ENCODE measurements at regions not wholly inside any gene's neighbourhood (a gene's known extent, or its start where the extent isn't known, plus 50 kb on each side); places are given as distances from the start of the nearest gene placed in this dataset.

- intact Hi-C loops (cut with micrococcal nuclease): loop anchor here (10.0 kb wide), 1 partner anchor 805 kb away; no protein-coding TSS in a partner anchor
- TF ChIP-seq ZNF274 (IDR thresholded peaks at IDR 0.05; ENCODE audit: low read depth, low read length) (no peak), SRF (IDR thresholded peaks at IDR 0.05; ENCODE audit: low read depth) (no peak), REST (IDR thresholded peaks at IDR 0.05; ENCODE audit: low read depth) (no peak), EZH2phosphoT487 (IDR thresholded peaks at IDR 0.05; ENCODE audit: borderline replicate concordance) (no peak), EZH2 (IDR thresholded peaks at IDR 0.05) (no peak), POLR2A (IDR thresholded peaks at IDR 0.05; ENCODE audit: borderline replicate concordance, extremely low read depth, insufficient read depth, insufficient read length) (no peak), ZBTB33 (IDR thresholded peaks at IDR 0.05; ENCODE audit: extremely low read depth, insufficient replicate concordance, low read length) (no peak), EGR1 (IDR thresholded peaks at IDR 0.05; ENCODE audit: low read depth) (no peak), ELF1 (IDR thresholded peaks at IDR 0.05; ENCODE audit: borderline replicate concordance, low read depth) (no peak), FOSL1 (IDR thresholded peaks at IDR 0.05; ENCODE audit: low read depth) (no peak), RAD21 (IDR thresholded peaks at IDR 0.05; ENCODE audit: low read depth) (no peak; the same call in 1 of the 2 replicates), SIN3A (IDR thresholded peaks at IDR 0.05; ENCODE audit: low read depth) (no peak)
- H3K9me2 ChIP-seq (ENCODE audit: insufficient read depth): no peaks in the 10 kb centered on the region
- no peak for DNase-seq (ENCODE audit: low read depth, low spot score)
- CTCF ChIA-PET: no interaction called here
- H3K9me3 ChIP-seq (ENCODE audit: control insufficient read depth in 1 of 2, insufficient read depth in 1 of 2, low read depth in 1 of 2, low read length in 2 of 2): no peaks in the 10 kb centered on the region
- no peak for ATAC-seq
- no peak overlapping the region for H3K4me2 ChIP-seq (ENCODE audit: low read length)
- H3K9ac ChIP-seq (ENCODE audit: low read length): no peak overlapping the region
- no peak overlapping the region for H3K4me3 ChIP-seq (replicated peaks in 1 of 2; ENCODE audit: low read depth in 1 of 2, low read length in 2 of 2)
- POLR2A ChIA-PET: no interaction called here
- H3K27ac ChIP-seq (ENCODE audit: low read depth, low read length): no peak overlapping the region
- no peaks in the 10 kb centered on the region for H3K79me2 ChIP-seq (ENCODE audit: insufficient read depth, low read length)
- no peak overlapping the region for H2AFZ ChIP-seq (ENCODE audit: low read depth, low read length, poor library complexity, severe bottlenecking)
- BruUV-seq (replicated peaks): no TSS peak
- H3K36me3 ChIP-seq (ENCODE audit: control insufficient read depth in 1 of 2, insufficient read depth in 2 of 2, low read length in 2 of 2): no peaks in the 10 kb centered on the region
- H3K4me1 ChIP-seq (ENCODE audit: control insufficient read depth in 1 of 2, insufficient read depth in 2 of 2, low read length in 2 of 2): peaks cover 0 to 4% of the 10 kb centered on the region in 2 experiments; a peak in 2 of 4 replicates
- no peaks in the 10 kb centered on the region for H3K27me3 ChIP-seq (ENCODE audit: insufficient read depth, low read length)
- no peaks in the 10 kb centered on the region for H4K20me1 ChIP-seq (ENCODE audit: insufficient read depth)
- RAD21 ChIA-PET (ENCODE audit: low non-redundant PET in 1 of 2, low total read pairs in 2 of 2, uncharacterized antibody in 2 of 2, unreplicated experiment in 2 of 2): no interaction called here
Observed at GRCh38 chr4:188399834-188400233, 260.6 kb downstream of the TRIML1 start.
